Natural killer cell (primary cell): ENCODE measurements at regions not wholly inside any gene's neighbourhood (a gene's known extent, or its start where the extent isn't known, plus 50 kb on each side); places are given as distances from the start of the nearest gene placed in this dataset.

Experiments used
- ATAC-seq, 3 donors: fragments of 150-1000 bp in 2 of 3; fragments of 200-7000 bp in 1 of 3; cut with Tn5 transposase; 1 replicate in 1 of 3; 2 replicates in 2 of 3; pipeline ENCODE4 v1.10.0; 2021; ENCODE audit warnings: mild to moderate bottlenecking in 2 of 3, moderate library complexity in 2 of 3
- DNase-seq, 2 donors: peaks; one replicate each; pipeline versions ENCODE4 v3.0.0 to v3.0.0-alpha.2; 2013 to 2021; ENCODE audit warnings: mixed read lengths in 1 of 2
- H3K27ac ChIP-seq: one replicate; pipeline ENCODE4 v1.5.1; 2013; ENCODE audit warnings: mild to moderate bottlenecking, low read length
- H3K27me3 ChIP-seq: one replicate; pipeline ENCODE4 v1.6.1; 2013; ENCODE audit warnings: low read length; ENCODE audit not compliant: control insufficient read depth, insufficient read depth
- H3K36me3 ChIP-seq: one replicate; pipeline ENCODE4 v1.6.1; 2013; ENCODE audit warnings: low read length; ENCODE audit not compliant: control insufficient read depth, insufficient read depth
- H3K4me1 ChIP-seq: one replicate; pipeline ENCODE4 v1.6.1; 2013; ENCODE audit warnings: low read length; ENCODE audit not compliant: control insufficient read depth, insufficient read depth
- H3K4me3 ChIP-seq: one replicate; pipeline ENCODE4 v1.5.1; 2013; ENCODE audit warnings: low read length
- H3K9me3 ChIP-seq: one replicate; pipeline ENCODE4 v1.6.1; 2013; ENCODE audit warnings: low read length; ENCODE audit not compliant: control insufficient read depth, insufficient read depth
- H3K27ac Mint-ChIP-seq, 2 donors: one replicate each; pipeline ENCODE4 v1.8.0; 2022; ENCODE audit warnings: mild to moderate bottlenecking in 2 of 2, mixed read lengths in 2 of 2, moderate library complexity in 1 of 2
- H3K27me3 Mint-ChIP-seq, 2 donors: one replicate each; pipeline ENCODE4 v1.8.0; 2022; ENCODE audit warnings: low read depth in 2 of 2, mixed read lengths in 2 of 2
- H3K36me3 Mint-ChIP-seq: one replicate; pipeline ENCODE4 v1.8.0; 2022; ENCODE audit warnings: mixed read lengths
- H3K4me1 Mint-ChIP-seq, 2 donors: one replicate each; pipeline ENCODE4 v1.8.0; 2022; ENCODE audit warnings: mixed read lengths in 2 of 2
- H3K4me3 Mint-ChIP-seq: one replicate; pipeline ENCODE4 v1.8.0; 2022; ENCODE audit warnings: mild to moderate bottlenecking, moderate library complexity, mixed read lengths
- H3K9me3 Mint-ChIP-seq, 2 donors: one replicate each; pipeline ENCODE4 v1.8.0; 2022; ENCODE audit warnings: mixed read lengths in 2 of 2
- WGBS: methylation state at CpG from one replicate; pipeline ENCODE4 v1.1.7; 2013; ENCODE audit warnings: missing lambda C conversion rate; ENCODE audit not compliant: insufficient coverage; 5-methylcytosine and 5-hydroxymethylcytosine counted together
- intact Hi-C: fragments of 100-400 bp; cut with micrococcal nuclease; formaldehyde crosslinking; loops from one replicate; pipeline ENCODE4 v1.14.2; 2022
- TF ChIP-seq, protein P1 (sequence below): fragments of 200-600 bp; IDR thresholded peaks from one replicate; pipeline ENCODE4 v1.8.0; 2022; ENCODE audit warnings: antibody characterized with exemption

DNA sequence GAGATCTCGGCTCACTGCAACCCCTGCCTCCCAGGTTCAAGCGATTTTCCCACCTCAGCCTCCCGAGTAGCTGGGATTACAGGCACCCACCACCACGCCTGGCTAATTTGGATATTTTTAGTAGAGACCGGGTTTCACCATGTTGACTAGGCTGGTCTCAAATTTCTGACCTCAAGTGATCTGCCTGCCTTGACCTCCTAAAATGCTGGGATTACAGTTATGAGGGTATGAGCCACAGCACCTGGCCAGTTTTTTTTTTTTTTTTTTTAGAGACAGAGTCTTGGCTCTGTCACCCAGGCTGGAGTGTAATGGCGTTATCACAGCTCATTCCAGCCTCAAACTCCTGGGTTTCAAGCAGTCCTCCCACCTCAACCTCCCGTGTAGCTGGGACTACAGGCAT is 54.9 kb upstream of the PRR5 start:
- Histone ChIP-seq H3K9me3 (no peaks in the 10 kb centered on the region), H3K4me3 (no peak overlapping the region), H3K4me1 (peaks cover 3% of the 10 kb centered on the region), H3K27me3 (no peaks in the 10 kb centered on the region), H3K27ac (no peak overlapping the region), H3K36me3 (no peaks in the 10 kb centered on the region)
- DNase-seq (no peak), ATAC-seq (no peak)
- no peak overlapping the region for H3K27ac Mint-ChIP-seq
- H3K4me1 Mint-ChIP-seq, result peaks cover 0 to 15% of the 10 kb centered on the region in 2 donors
- H3K9me3 Mint-ChIP-seq, result no peaks in the 10 kb centered on the region
- TF ChIP-seq, protein P1, sequence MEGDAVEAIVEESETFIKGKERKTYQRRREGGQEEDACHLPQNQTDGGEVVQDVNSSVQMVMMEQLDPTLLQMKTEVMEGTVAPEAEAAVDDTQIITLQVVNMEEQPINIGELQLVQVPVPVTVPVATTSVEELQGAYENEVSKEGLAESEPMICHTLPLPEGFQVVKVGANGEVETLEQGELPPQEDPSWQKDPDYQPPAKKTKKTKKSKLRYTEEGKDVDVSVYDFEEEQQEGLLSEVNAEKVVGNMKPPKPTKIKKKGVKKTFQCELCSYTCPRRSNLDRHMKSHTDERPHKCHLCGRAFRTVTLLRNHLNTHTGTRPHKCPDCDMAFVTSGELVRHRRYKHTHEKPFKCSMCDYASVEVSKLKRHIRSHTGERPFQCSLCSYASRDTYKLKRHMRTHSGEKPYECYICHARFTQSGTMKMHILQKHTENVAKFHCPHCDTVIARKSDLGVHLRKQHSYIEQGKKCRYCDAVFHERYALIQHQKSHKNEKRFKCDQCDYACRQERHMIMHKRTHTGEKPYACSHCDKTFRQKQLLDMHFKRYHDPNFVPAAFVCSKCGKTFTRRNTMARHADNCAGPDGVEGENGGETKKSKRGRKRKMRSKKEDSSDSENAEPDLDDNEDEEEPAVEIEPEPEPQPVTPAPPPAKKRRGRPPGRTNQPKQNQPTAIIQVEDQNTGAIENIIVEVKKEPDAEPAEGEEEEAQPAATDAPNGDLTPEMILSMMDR, result no peak
- WGBS, result 91% methylated on average over 6 of the region's 7 CpGs
- no peaks in the 10 kb centered on the region for H3K36me3 Mint-ChIP-seq
- H3K4me3 Mint-ChIP-seq, result no peak overlapping the region
- intact Hi-C loops, result no loop called here
- H3K27me3 Mint-ChIP-seq, result peaks cover 0 to 3% of the 10 kb centered on the region in 2 donors

GRCh38 chr22:44646668-44647067 is 55.3 kb upstream of the PRR5 start:
- 94% methylated on average over 5 of the region's 6 CpGs for WGBS
- intact Hi-C loops, result no loop called here
- Mint-ChIP-seq H3K27ac (no peak overlapping the region), H3K9me3 (no peaks in the 10 kb centered on the region), H3K27me3 (peaks cover 0 to 3% of the 10 kb centered on the region in 2 donors), H3K36me3 (no peaks in the 10 kb centered on the region), H3K4me1 (peaks cover 0 to 15% of the 10 kb centered on the region in 2 donors), H3K4me3 (no peak overlapping the region)
- no peaks in the 10 kb centered on the region for H3K4me1 ChIP-seq
- no peak overlapping the region for H3K4me3 ChIP-seq
- DNase-seq (no peak), ATAC-seq (no peak)
- H3K27me3 ChIP-seq, result no peaks in the 10 kb centered on the region
- H3K9me3 ChIP-seq, result no peaks in the 10 kb centered on the region
- no peak overlapping the region for H3K27ac ChIP-seq
- TF ChIP-seq, protein P1, result no peak
- no peaks in the 10 kb centered on the region for H3K36me3 ChIP-seq

- H3K4me1 ChIP-seq, result no peaks in the 10 kb centered on the region
- no peaks in the 10 kb centered on the region for H3K9me3 Mint-ChIP-seq
- no peaks in the 10 kb centered on the region for H3K9me3 ChIP-seq
- WGBS, result 90% methylated on average over 13 of the region's 13 CpGs
- no peak overlapping the region for H3K4me3 Mint-ChIP-seq
- H3K4me3 ChIP-seq, result no peak overlapping the region
- peaks cover 0 to 15% of the 10 kb centered on the region in 2 donors for H3K4me1 Mint-ChIP-seq
- TF ChIP-seq, protein P1, result no peak
- H3K27me3 Mint-ChIP-seq, result peaks cover 0 to 3% of the 10 kb centered on the region in 2 donors
- H3K36me3 Mint-ChIP-seq, result no peaks in the 10 kb centered on the region
- H3K27ac Mint-ChIP-seq, result no peak overlapping the region
- H3K27ac ChIP-seq, result no peak overlapping the region
- DNase-seq (no peak), ATAC-seq (no peak)
- H3K36me3 ChIP-seq, result no peaks in the 10 kb centered on the region
- intact Hi-C loops, result no loop called here
- H3K27me3 ChIP-seq, result no peaks in the 10 kb centered on the region
Observed at GRCh38 chr22:44646141-44646540, 55.9 kb upstream of the PRR5 start.

DNA sequence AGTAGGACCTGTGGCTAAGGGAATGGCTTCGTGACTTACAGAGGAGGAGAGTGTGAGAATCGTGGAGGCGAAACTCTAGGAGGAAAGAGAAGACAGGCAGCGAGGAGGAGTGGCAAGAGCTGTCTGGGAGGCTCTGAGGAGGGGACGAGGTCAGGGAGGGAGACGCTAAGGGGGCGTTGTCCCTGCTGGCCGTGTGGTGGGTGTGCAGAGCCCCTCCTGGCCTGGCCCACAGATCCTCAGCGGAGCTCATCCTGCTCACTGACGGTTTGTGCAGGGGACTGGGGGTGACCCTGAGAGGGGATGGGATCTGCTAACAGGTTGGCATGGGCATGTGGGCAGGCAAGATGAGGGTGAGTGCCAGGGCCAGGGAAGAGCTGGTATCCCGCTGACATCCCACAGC is 56.5 kb upstream of the PRR5 start:
- H3K4me1 Mint-ChIP-seq, result peaks cover 0 to 15% of the 10 kb centered on the region in 2 donors
- peaks cover 0 to 3% of the 10 kb centered on the region in 2 donors for H3K27me3 Mint-ChIP-seq

More for the DNA sequence above, 56.5 kb upstream of the PRR5 start:
- TF ChIP-seq, protein P1, result no peak
- Histone ChIP-seq H3K4me1 (peaks cover under 1% of the 10 kb centered on the region), H3K27me3 (no peaks in the 10 kb centered on the region), H3K27ac (no peak overlapping the region), H3K4me3 (no peak overlapping the region), H3K36me3 (no peaks in the 10 kb centered on the region), H3K9me3 (no peaks in the 10 kb centered on the region)
- Mint-ChIP-seq H3K4me3 (no peak overlapping the region), H3K9me3 (no peaks in the 10 kb centered on the region), H3K36me3 (no peaks in the 10 kb centered on the region), H3K27ac (no peak overlapping the region)
- no peak for ATAC-seq
- DNase-seq, result no peak
- whole genome bisulfite sequencing, result 86% methylated on average over 11 of the region's 11 CpGs
- intact Hi-C loops, result no loop called here
